GM04504 (cell line): ENCODE measurements at regions not wholly inside any gene's neighbourhood (a gene's known extent, or its start where the extent isn't known, plus 50 kb on each side); places are given as distances from the start of the nearest gene placed in this dataset.
"Not testable (repeated sequence)": the region's sequence is repeated elsewhere in the genome, so short reads cannot be mapped to it uniquely, and the experiment has no call there.

Experiments used
- DNase-seq: peaks from one replicate; pipeline ENCODE4 v3.0.0-alpha.2; 2012; ENCODE audit warnings: low read depth

- no peak for DNase-seq
Measured at GRCh38 chr6:74018825-74019224, 322.8 kb downstream of the CD109 start.

- no peak for DNase-seq
Measured at GRCh38 chr6:74015427-74015826, 319.4 kb downstream of the CD109 start.

- peak; percentile 35 for DNase-seq
Measured at GRCh38 chr6:74000666-74001490, 304.9 kb downstream of the CD109 start.

- DNase-seq: not testable (repeated sequence)
Measured at GRCh38 chr6:73990609-73991238, 294.7 kb downstream of the CD109 start.

- no peak for DNase-seq
Measured at GRCh38 chr6:73989428-73989827, 293.4 kb downstream of the CD109 start.

GRCh38 chr6:73985891-73986290, 289.9 kb downstream of the CD109 start:
- DNase-seq: peak; percentile 96

GRCh38 chr6:73984571-73985210, 288.7 kb downstream of the CD109 start:
- peak; percentile 72 for DNase-seq

GRCh38 chr6:73983367-73983766, 287.4 kb downstream of the CD109 start:
- peak; percentile 80 for DNase-seq

- no peak for DNase-seq
Measured at GRCh38 chr6:73980096-73980495, 284.1 kb downstream of the CD109 start.

GRCh38 chr6:73978330-73978729, 282.3 kb downstream of the CD109 start:
- no peak for DNase-seq

GRCh38 chr6:73972518-73972917, 276.5 kb downstream of the CD109 start:
- not testable (repeated sequence) for DNase-seq

GRCh38 chr6:73969971-73970970, 274.3 kb downstream of the CD109 start:
- DNase-seq: no peak

- DNase-seq: no peak
Measured at GRCh38 chr6:73968221-73968757, 272.3 kb downstream of the CD109 start.

- DNase-seq: no peak
Measured at GRCh38 chr6:73965539-73966029, 269.6 kb downstream of the CD109 start.

GRCh38 chr6:73964241-73964854, 268.3 kb downstream of the CD109 start:
- no peak for DNase-seq

GRCh38 chr6:73962884-73963283, 266.9 kb downstream of the CD109 start:
- DNase-seq: no peak

- DNase-seq: no peak
Measured at GRCh38 chr6:73956305-73956704, 260.3 kb downstream of the CD109 start.

GRCh38 chr6:73955800-73956199, 259.8 kb downstream of the CD109 start:
- DNase-seq: no peak

- DNase-seq: no peak
Measured at GRCh38 chr6:73954881-73955280, 258.9 kb downstream of the CD109 start.

- no peak for DNase-seq
Measured at GRCh38 chr6:73951183-73951582, 255.2 kb downstream of the CD109 start.
